Astrocyte (in vitro differentiated cells and primary cell): ENCODE measurements at regions not wholly inside any gene's neighbourhood (a gene's known extent, or its start where the extent isn't known, plus 50 kb on each side); places are given as distances from the start of the nearest gene placed in this dataset.

Experiments used
- EZH2 ChIP-seq: IDR thresholded peaks from 2 replicates; pipeline ENCODE4 v1.6.1; 2012; ENCODE audit warnings: mild to moderate bottlenecking, low read length, inconsistent platforms; ENCODE audit not compliant: insufficient read depth
- TF ChIP-seq, protein P1 (sequence below): IDR thresholded peaks from 2 replicates; pipeline ENCODE4 v1.5.1; 2011; ENCODE audit warnings: low read depth, mild to moderate bottlenecking, inconsistent platforms, low read length, moderate library complexity; ENCODE audit not compliant: insufficient read depth

DNA sequence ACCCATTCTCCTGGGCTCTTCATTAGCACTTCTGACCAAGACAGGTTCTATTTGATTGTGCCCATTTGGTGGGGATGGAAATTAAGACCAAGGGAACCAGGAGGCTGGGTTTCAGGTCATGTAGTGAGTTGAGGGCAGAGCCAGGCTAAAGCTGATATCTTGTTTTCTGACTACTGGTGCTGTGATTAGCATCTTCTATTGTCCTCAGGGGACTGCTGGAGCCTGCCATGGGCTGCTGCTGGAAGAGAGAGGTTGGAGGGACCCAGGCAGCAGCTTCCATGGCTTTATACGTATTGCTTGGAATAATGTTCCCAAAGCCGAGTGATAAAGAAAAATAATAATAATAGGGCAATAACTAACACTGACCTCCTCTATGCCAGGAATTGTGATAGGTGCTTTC, 211.4 kb upstream of the ROPN1 start:
- TF ChIP-seq, protein P1, sequence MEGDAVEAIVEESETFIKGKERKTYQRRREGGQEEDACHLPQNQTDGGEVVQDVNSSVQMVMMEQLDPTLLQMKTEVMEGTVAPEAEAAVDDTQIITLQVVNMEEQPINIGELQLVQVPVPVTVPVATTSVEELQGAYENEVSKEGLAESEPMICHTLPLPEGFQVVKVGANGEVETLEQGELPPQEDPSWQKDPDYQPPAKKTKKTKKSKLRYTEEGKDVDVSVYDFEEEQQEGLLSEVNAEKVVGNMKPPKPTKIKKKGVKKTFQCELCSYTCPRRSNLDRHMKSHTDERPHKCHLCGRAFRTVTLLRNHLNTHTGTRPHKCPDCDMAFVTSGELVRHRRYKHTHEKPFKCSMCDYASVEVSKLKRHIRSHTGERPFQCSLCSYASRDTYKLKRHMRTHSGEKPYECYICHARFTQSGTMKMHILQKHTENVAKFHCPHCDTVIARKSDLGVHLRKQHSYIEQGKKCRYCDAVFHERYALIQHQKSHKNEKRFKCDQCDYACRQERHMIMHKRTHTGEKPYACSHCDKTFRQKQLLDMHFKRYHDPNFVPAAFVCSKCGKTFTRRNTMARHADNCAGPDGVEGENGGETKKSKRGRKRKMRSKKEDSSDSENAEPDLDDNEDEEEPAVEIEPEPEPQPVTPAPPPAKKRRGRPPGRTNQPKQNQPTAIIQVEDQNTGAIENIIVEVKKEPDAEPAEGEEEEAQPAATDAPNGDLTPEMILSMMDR, result no peak
- no peak for TF ChIP-seq EZH2
